Left renal pelvis (tissue), 4 donors: ENCODE measurements at regions not wholly inside any gene's neighbourhood (a gene's known extent, or its start where the extent isn't known, plus 50 kb on each side); places are given as distances from the start of the nearest gene placed in this dataset.
"Not testable (repeated sequence)": the region's sequence is repeated elsewhere in the genome, so short reads cannot be mapped to it uniquely, and the experiment has no call there.

Experiments
- DNase-seq, 4 donors: peaks; one replicate each; pipeline ENCODE4 v3.0.0-alpha.2; 2013; ENCODE audit warnings: low read depth in 4 of 4, low spot score in 3 of 4

- no peak for DNase-seq
Observed at GRCh38 chr5:174459071-174459702, 265.2 kb upstream of the MSX2 start.

GRCh38 chr5:174459832-174460448 lies 264.4 kb upstream of the MSX2 start:
- no peak for DNase-seq

GRCh38 chr5:174462129-174462528 lies 262.3 kb upstream of the MSX2 start:
- DNase-seq, result no peak

GRCh38 chr5:174464504-174465165 lies 259.7 kb upstream of the MSX2 start:
- DNase-seq, result no peak

- DNase-seq, result not testable (repeated sequence)
Observed at GRCh38 chr5:174471528-174471927, 252.9 kb upstream of the MSX2 start.

GRCh38 chr5:174472956-174473355 lies 251.4 kb upstream of the MSX2 start:
- DNase-seq, result no peak

- DNase-seq, result not testable (repeated sequence)
Observed at GRCh38 chr5:174476001-174476400, 248.4 kb upstream of the MSX2 start.

- no peak for DNase-seq
Observed at GRCh38 chr5:174479325-174479724, 245.1 kb upstream of the MSX2 start.

- no peak for DNase-seq
Observed at GRCh38 chr5:174481737-174482136, 242.6 kb upstream of the MSX2 start.

GRCh38 chr5:174482607-174483024 lies 241.8 kb upstream of the MSX2 start:
- no peak for DNase-seq

- DNase-seq, result no peak
Observed at GRCh38 chr5:174483411-174483810, 241.0 kb upstream of the MSX2 start.

GRCh38 chr5:174489215-174489614 lies 235.2 kb upstream of the MSX2 start:
- no peak for DNase-seq

- no peak for DNase-seq
Observed at GRCh38 chr5:174489920-174490597, 234.3 kb upstream of the MSX2 start.

- no peak for DNase-seq
Observed at GRCh38 chr5:174490728-174491127, 233.7 kb upstream of the MSX2 start.

- DNase-seq, result no peak
Observed at GRCh38 chr5:174491265-174491664, 233.1 kb upstream of the MSX2 start.

GRCh38 chr5:174491761-174492350 lies 232.5 kb upstream of the MSX2 start:
- no peak for DNase-seq

- DNase-seq, result no peak
Observed at GRCh38 chr5:174493530-174493929, 230.9 kb upstream of the MSX2 start.

- DNase-seq, result not testable (repeated sequence)
Observed at GRCh38 chr5:174497939-174498338, 226.4 kb upstream of the MSX2 start.

- DNase-seq, result not testable (repeated sequence)
Observed at GRCh38 chr5:174498575-174498974, 225.8 kb upstream of the MSX2 start.

- no peak for DNase-seq
Observed at GRCh38 chr5:174500636-174501035, 223.7 kb upstream of the MSX2 start.

GRCh38 chr5:174501461-174502069 lies 222.8 kb upstream of the MSX2 start:
- DNase-seq, result no peak
